GM10248 (cell line): ENCODE measurements at regions not wholly inside any gene's neighbourhood (a gene's known extent, or its start where the extent isn't known, plus 50 kb on each side); places are given as distances from the start of the nearest gene placed in this dataset.

ENCODE experiments used
- CTCF ChIA-PET: fragments of 300-600 bp; sonication (Branson Sonifier 250); formaldehyde crosslinking; extraction: SDS; loops from one replicate; lab custom pipeline; 2021; ENCODE audit warnings: antibody characterized with exemption; lab: Yijun Ruan, JAX
- POLR2A ChIA-PET: fragments of 350-650 bp; sonication (Branson Sonifier 250); formaldehyde crosslinking; extraction: SDS; loops from one replicate; lab custom pipeline; 2020; ENCODE audit warnings: antibody characterized with exemption; lab: Yijun Ruan, JAX
- DNase-seq: peaks from one replicate; pipeline ENCODE4 v3.0.0; 2012; ENCODE audit errors: extremely low spot score
- TF ChIP-seq, protein P1 (sequence below): IDR thresholded peaks from 2 replicates; pipeline ENCODE4 v1.5.1; 2012; ENCODE audit warnings: mild to moderate bottlenecking, low read depth; ENCODE audit errors: extremely low read depth, missing control alignments, control extremely low read depth

DNA sequence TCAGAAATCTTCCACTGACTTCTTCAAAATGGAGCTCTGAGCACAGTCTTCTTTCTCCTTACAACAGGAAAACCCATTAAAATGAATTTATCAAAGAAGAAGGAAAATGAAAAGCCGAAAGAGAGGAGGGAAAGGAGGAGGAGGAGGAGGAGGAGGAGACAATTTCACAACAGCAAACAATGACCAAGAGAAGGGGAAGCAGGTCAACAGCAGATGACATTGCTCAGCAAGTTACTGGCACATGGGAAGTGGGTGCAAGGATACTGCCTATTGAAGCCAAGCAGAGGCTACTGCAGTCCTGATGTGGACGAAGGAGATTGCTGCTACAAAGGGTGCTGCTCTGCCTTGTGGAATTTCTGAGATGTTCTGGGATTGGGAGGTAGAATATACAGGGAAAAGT is 140.0 kb upstream of the FOXN2 start:
- no peak for DNase-seq
- ChIA-PET POLR2A (no interaction called here), CTCF (no interaction called here)
- TF ChIP-seq, protein P1, sequence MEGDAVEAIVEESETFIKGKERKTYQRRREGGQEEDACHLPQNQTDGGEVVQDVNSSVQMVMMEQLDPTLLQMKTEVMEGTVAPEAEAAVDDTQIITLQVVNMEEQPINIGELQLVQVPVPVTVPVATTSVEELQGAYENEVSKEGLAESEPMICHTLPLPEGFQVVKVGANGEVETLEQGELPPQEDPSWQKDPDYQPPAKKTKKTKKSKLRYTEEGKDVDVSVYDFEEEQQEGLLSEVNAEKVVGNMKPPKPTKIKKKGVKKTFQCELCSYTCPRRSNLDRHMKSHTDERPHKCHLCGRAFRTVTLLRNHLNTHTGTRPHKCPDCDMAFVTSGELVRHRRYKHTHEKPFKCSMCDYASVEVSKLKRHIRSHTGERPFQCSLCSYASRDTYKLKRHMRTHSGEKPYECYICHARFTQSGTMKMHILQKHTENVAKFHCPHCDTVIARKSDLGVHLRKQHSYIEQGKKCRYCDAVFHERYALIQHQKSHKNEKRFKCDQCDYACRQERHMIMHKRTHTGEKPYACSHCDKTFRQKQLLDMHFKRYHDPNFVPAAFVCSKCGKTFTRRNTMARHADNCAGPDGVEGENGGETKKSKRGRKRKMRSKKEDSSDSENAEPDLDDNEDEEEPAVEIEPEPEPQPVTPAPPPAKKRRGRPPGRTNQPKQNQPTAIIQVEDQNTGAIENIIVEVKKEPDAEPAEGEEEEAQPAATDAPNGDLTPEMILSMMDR: no peak

DNA sequence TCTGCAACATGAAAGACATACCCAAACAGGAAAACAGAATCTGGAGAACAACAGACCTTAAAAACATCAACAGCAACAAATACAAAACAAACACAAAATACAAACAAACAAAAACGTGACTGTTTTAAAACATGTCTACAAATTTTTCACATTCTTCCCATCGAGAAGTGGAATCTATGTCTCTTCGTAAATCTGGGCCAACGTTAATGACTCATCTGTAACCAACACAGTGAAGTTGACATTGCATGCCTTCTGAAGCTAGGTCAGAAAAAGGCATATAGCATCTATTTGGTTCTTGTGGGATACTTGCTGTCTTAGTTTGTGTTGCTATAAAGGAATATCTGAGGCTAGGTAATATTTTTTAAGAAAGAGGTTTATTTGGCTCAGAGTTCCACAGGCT is 139.2 kb upstream of the FOXN2 start:
- CTCF ChIA-PET: interaction anchor here (0.8 kb wide), 1 partner anchor 11 kb away, joined by 3 read pairs; no protein-coding TSS in a partner anchor
- TF ChIP-seq, protein P1: no peak
- no peak for DNase-seq
- POLR2A ChIA-PET: interaction anchor here (0.5 kb wide), 1 partner anchor 101 kb away, joined by 5 read pairs; no protein-coding TSS in a partner anchor

DNA sequence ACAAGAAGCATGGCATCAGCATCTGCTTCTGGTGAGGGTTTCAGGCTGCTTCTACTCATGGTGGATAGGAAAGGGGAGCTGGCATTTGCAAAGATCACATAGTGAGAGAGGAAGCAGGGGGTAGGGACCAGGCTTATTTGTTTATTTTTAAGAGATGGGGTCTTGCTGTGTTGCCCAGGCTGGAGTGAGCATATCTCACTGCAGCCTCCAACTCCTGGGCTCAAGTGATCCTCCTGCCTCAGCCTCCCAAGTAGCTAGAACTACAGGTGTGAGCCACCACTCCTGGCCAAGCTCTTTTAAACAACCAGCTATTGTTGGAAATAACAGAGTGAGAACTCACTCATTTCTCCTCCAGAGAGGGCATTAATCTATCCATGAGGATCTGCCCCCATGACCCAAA is 138.8 kb upstream of the FOXN2 start:
- TF ChIP-seq, protein P1: no peak
- DNase-seq: no peak
- ChIA-PET CTCF (interaction anchor here (0.8 kb wide), 1 partner anchor 11 kb away, joined by 3 read pairs; no protein-coding TSS in a partner anchor), POLR2A (interaction anchor here (0.5 kb wide), 1 partner anchor 100 kb away, joined by 5 read pairs; no protein-coding TSS in a partner anchor)

DNA sequence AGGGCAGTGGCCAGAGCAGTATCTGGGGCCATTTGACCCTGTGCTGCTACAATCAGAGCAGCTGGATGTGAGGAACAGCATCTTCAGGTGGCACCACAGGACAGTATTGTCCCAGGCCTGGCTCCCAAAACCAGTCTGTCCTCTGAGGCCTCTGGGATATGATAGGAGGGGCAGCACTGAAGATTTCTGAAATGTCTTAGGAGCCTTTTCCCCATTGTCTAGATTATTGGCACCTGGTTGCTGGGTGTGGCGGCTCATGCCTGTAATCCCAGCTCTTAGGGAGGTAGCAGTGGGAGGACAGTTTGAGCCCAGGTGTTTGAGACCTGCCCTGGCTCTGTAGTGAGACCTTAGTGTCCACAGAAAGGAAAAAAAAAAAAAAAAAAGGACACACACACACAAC is 137.6 kb upstream of the FOXN2 start:
- TF ChIP-seq, protein P1: no peak
- no peak for DNase-seq
- CTCF ChIA-PET: no interaction called here
- POLR2A ChIA-PET: no interaction called here

DNA sequence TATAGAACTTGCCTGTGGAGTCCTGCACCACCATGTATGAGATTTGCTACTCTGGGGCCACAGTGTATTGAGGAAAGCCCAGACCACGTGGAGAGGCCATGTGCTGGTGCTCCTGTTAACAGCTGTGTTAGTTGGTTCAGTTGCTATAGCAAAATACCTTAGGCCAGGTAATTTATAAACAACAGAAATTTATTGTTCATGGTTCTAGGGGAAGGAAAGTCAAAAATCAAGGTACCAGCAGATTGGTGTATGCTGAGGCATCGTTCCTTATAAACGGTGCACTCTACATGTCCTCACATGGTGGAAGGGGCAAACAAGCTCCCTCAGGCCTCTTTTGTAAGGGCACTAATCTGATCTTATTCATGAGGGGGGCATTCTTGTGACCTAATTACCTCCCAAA is 135.9 kb upstream of the FOXN2 start:
- POLR2A ChIA-PET: no interaction called here
- TF ChIP-seq, protein P1: no peak
- CTCF ChIA-PET: no interaction called here
- no peak for DNase-seq

DNA sequence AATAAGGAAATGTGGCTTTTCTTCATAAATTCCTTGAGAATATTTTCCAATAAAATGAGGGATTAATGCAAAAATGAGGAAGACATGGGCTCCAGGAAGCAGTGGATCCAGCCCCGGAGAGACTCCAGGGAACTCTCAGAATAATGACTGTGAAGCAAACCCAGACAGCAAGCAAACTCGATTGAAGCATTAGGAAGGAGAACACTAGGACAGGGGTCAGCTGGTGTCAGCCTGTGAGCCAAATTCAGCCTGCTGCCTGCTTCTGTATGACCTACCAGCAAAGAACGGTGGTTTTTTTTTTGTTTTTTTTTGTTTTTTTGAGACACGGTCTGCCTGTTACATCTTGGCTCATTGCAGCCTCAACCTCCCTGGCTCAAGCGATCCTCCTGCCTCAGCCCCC is 133.9 kb upstream of the FOXN2 start:
- CTCF ChIA-PET: interaction anchor here (1.3 kb wide), 1 partner anchor 13 kb away, joined by 3 read pairs; no protein-coding TSS in a partner anchor
- TF ChIP-seq, protein P1: no peak
- DNase-seq: no peak
- POLR2A ChIA-PET: no interaction called here

DNA sequence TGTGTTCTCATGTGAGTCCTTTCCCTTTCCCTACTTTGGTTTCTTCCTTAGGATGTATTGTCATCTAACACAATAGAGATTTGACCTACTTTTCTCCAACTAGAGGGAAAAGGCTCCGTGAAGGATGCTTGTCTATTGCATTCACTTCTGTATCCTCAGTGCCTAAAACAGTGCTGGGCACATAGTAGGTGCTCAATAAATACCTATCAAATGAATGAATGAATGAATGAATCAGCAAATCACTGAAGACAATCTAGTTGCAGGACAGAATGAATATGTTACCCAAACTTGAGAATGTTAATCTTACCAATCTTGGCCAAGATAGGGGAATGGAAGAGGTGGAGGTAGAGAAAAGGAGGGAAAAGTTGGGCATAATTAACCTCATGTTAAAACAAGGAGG is 131.2 kb upstream of the FOXN2 start:
- ChIA-PET POLR2A (no interaction called here), CTCF (no interaction called here)
- no peak for DNase-seq
- TF ChIP-seq, protein P1: no peak
